ENCODE measurements at regions not wholly inside any gene's neighbourhood (a gene's known extent, or its start where the extent isn't known, plus 50 kb on each side); places are given as distances from the start of the nearest gene placed in this dataset.
A peak's percentile ranks its signal among the peaks of the same experiment; 100 is the strongest.

- H3K27ac ChIP-seq, result no peak overlapping the region
- no peaks in the 10 kb centered on the region for H3K36me3 ChIP-seq
- ATAC-seq, result no peak
- 93 to 97% (median 95%) methylated on average over 2 of the region's 2 CpGs for WGBS, 4 donors
- H3K27me3 ChIP-seq, result no peaks in the 10 kb centered on the region
- no peak for DNase-seq
- H3K4me1 ChIP-seq, result peaks cover 0 to 14% (median 3%) of the 10 kb centered on the region in 12 donors
- H3K4me3 ChIP-seq, result no peak overlapping the region
- intact Hi-C loops (cut with DNase I), result no loop called here
- TF ChIP-seq CTCF (IDR thresholded peaks at IDR 0.05) (no peak), POLR2A (IDR thresholded peaks at IDR 0.05) (no peak)
- H3K9me3 ChIP-seq, result peaks cover 0 to 9% (median 0%) of the 10 kb centered on the region in 12 donors
Measured at GRCh38 chr6:170483413-170483812, 69.7 kb downstream of the PSMB1 start.

- peak in 3 of 5 donors; percentile 25 to 40 (median 33) for DNase-seq
- intact Hi-C loops (cut with DNase I), result no loop called here
- H3K9me3 ChIP-seq, result peaks cover 0 to 9% (median 0%) of the 10 kb centered on the region in 12 donors
- H3K4me1 ChIP-seq, result peaks cover 0 to 14% (median 3%) of the 10 kb centered on the region in 12 donors
- no peaks in the 10 kb centered on the region for H3K27me3 ChIP-seq
- 23 to 32% (median 29%) methylated on average over 6 of the region's 6 CpGs for WGBS, 4 donors
- H3K27ac ChIP-seq, result peak overlapping the region in 1 of 12 donors; percentile 39
- peak; percentile 57 to 76 (median 66) for ATAC-seq
- no peaks in the 10 kb centered on the region for H3K36me3 ChIP-seq
- no peak overlapping the region for H3K4me3 ChIP-seq
- TF ChIP-seq CTCF (IDR thresholded peaks at IDR 0.05) (peak in 6 of 12 donors; percentile 18 to 35 (median 26)), POLR2A (IDR thresholded peaks at IDR 0.05) (no peak)
Measured at GRCh38 chr6:170480050-170480692, 72.9 kb downstream of the PSMB1 start.

GRCh38 chr6:170476360-170476759, 76.7 kb downstream of the PSMB1 start:
- Histone ChIP-seq H3K27me3 (no peaks in the 10 kb centered on the region), H3K9me3 (no peaks in the 10 kb centered on the region), H3K4me3 (no peak overlapping the region), H3K27ac (no peak overlapping the region), H3K36me3 (no peaks in the 10 kb centered on the region), H3K4me1 (peaks cover 0 to 14% (median 3%) of the 10 kb centered on the region in 12 donors)
- intact Hi-C loops (cut with DNase I), result no loop called here
- DNase-seq (no peak), ATAC-seq (no peak)
- no peak for TF ChIP-seq POLR2A (IDR thresholded peaks at IDR 0.05)
- TF ChIP-seq CTCF (IDR thresholded peaks at IDR 0.05), result no peak
- WGBS, 4 donors, result 91 to 95% (median 92%) methylated on average over 6 of the region's 6 CpGs

GRCh38 chr6:170475118-170475517, 78.0 kb downstream of the PSMB1 start:
- Histone ChIP-seq H3K9me3 (no peaks in the 10 kb centered on the region), H3K4me1 (peaks cover 0 to 9% (median 2%) of the 10 kb centered on the region in 12 donors), H3K27me3 (no peaks in the 10 kb centered on the region), H3K36me3 (no peaks in the 10 kb centered on the region), H3K4me3 (no peak overlapping the region), H3K27ac (no peak overlapping the region)
- ATAC-seq (no peak), DNase-seq (no peak)
- 81 to 87% (median 84%) methylated on average over 3 of the region's 3 CpGs for WGBS, 4 donors
- intact Hi-C loops (cut with DNase I), result no loop called here
- no peak for TF ChIP-seq CTCF (IDR thresholded peaks at IDR 0.05)
- no peak for TF ChIP-seq POLR2A (IDR thresholded peaks at IDR 0.05)

Measured in heart left ventricle (tissue), 16 donors.